Dermis microvascular lymphatic vessel endothelial cell (primary cell): ENCODE measurements at regions not wholly inside any gene's neighbourhood (a gene's known extent, or its start where the extent isn't known, plus 50 kb on each side); places are given as distances from the start of the nearest gene placed in this dataset.
"Not testable (repeated sequence)": the region's sequence is repeated elsewhere in the genome, so short reads cannot be mapped to it uniquely, and the experiment has no call there.

ENCODE experiments used
- DNase-seq, 2 donors: peaks; one replicate each; pipeline versions ENCODE4 v3.0.0 to v3.0.0-alpha.2; 2010; ENCODE audit warnings: low read depth in 2 of 2

- DNase-seq: no peak
Observed at GRCh38 chr3:5542472-5542871, 355.0 kb downstream of the EDEM1 start.

GRCh38 chr3:5543047-5543446, 355.5 kb downstream of the EDEM1 start:
- no peak for DNase-seq

- no peak for DNase-seq
Observed at GRCh38 chr3:5545719-5546118, 358.2 kb downstream of the EDEM1 start.

- no peak for DNase-seq
Observed at GRCh38 chr3:5553203-5553602, 365.7 kb downstream of the EDEM1 start.

GRCh38 chr3:5554245-5554747, 366.8 kb downstream of the EDEM1 start:
- DNase-seq: no peak

DNA sequence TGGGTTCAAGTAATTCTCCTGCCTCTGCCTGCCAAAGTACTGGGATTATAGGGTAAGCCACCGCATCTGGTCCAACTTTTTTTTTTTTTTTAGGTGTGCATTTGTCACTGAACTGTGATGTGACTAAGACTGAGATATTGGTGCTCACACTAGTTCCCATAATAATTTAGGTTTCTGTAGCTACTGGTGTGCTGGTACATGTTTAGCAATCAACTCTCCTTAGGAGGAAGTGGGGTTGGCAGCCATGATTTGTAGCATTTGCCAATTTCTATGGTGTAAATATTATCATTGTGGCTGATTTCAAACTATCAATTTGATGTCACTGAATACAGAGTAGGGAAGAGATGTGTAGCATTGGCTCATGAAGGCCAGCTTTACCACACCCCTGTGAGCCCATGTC, 372.7 kb downstream of the EDEM1 start:
- no peak for DNase-seq

- DNase-seq: no peak
Observed at GRCh38 chr3:5563537-5564277, 376.2 kb downstream of the EDEM1 start.

GRCh38 chr3:5564278-5564666, 376.8 kb downstream of the EDEM1 start:
- no peak for DNase-seq

- DNase-seq: no peak
Observed at GRCh38 chr3:5565026-5565425, 377.5 kb downstream of the EDEM1 start.

- no peak for DNase-seq
Observed at GRCh38 chr3:5567113-5567512, 379.6 kb downstream of the EDEM1 start.

GRCh38 chr3:5568451-5568850, 380.9 kb downstream of the EDEM1 start:
- no peak for DNase-seq

DNA sequence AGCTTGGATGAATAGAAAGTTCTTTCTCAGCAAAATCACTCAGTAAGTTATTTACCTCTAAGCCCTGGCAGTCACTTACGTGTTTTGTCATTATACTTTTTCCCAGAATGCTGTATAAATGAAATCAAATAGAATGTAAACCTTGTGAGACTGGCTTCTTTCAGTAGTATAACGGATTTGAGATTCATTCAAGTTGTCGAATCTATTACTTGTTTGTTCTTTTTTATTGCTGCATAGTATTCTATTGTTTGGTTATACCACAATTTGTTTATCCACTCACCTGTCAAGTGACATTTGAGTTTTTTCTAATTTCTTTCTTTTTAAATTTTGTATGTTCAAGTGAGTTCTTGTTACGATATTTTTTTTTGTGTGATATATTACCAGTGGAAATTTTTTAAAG, 381.6 kb downstream of the EDEM1 start:
- no peak for DNase-seq

- DNase-seq: no peak
Observed at GRCh38 chr3:5572168-5572567, 384.7 kb downstream of the EDEM1 start.

- DNase-seq: no peak
Observed at GRCh38 chr3:5576277-5577011, 388.9 kb downstream of the EDEM1 start.

GRCh38 chr3:5579139-5579602, 391.7 kb downstream of the EDEM1 start:
- DNase-seq: no peak

GRCh38 chr3:5579946-5580345, 392.4 kb downstream of the EDEM1 start:
- DNase-seq: no peak

- no peak for DNase-seq
Observed at GRCh38 chr3:5580826-5581225, 393.3 kb downstream of the EDEM1 start.

DNA sequence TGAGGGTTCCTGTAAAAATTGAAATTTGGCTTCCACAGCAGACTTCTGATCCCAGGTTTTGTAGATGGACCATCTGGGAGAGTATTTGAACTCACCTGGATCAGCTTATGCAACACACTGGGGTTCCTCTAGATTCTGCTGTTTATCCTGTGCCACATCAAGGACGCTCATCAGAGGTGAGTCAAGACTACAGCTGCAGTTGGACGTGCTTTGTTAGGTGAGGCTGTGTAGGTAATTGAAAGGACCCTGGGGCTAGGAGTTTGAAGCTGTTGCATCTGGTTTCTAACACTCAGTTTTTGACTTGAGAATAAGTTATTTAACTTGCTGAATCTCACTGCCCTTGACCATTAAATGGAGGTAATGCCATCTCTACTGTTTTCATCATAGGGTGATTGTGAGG, 394.2 kb downstream of the EDEM1 start:
- no peak for DNase-seq

- DNase-seq: no peak
Observed at GRCh38 chr3:5583920-5584319, 396.4 kb downstream of the EDEM1 start.

- DNase-seq: no peak
Observed at GRCh38 chr3:5585085-5585484, 397.6 kb downstream of the EDEM1 start.

- DNase-seq: no peak
Observed at GRCh38 chr3:5606884-5607472, 419.5 kb downstream of the EDEM1 start.

DNA sequence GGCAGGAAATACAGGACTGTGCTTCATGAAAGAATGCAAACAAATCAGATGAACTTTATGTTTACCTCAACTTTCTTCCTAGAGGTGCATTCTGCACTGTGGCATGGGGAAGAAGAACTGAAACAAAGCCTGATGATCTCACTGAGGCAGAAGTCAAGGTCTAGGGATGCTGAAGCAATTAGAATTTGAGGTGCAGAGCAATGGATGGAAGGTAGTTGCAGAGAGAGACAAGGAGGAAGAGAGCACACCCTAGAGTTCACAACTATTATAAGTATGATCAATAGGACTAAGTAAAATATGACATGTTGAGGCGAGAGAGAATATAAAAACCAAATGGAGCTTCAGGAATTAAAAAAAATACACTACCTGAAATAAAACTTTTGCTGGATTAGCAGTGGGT, 420.1 kb downstream of the EDEM1 start:
- DNase-seq: no peak

DNA sequence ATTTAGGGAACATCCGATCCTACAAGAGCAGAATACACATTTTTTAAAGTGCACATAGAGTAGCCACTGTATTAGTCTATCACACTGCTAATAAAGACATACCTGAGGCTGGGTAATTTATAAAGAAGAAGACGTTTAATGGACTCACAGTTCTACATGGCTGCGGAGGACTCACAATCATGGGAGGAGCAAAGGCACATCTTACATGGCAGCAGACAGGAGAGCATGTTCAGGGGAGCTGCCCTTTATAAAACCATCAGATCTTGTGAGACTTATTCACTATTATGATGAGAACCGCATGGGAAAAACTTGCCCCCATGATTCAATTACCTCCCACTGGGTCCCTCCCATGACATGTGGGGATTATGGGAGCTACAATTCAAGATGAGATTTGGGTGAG, 421.5 kb downstream of the EDEM1 start:
- DNase-seq: not testable (repeated sequence)
